Type B pancreatic cell (in vitro differentiated cells): ENCODE measurements at regions not wholly inside any gene's neighbourhood (a gene's known extent, or its start where the extent isn't known, plus 50 kb on each side); places are given as distances from the start of the nearest gene placed in this dataset.

ENCODE experiments used
- DNase-seq: peaks from one replicate; pipeline ENCODE4 v3.0.0; 2021; ENCODE audit warnings: mixed read lengths; ENCODE audit not compliant: unreplicated experiment; ENCODE audit errors: extremely low spot score
- H3K27ac Mint-ChIP-seq: 2 replicates; pipeline ENCODE4 v1.8.0; 2021; ENCODE audit warnings: mild to moderate bottlenecking, mixed read lengths
- H3K27me3 Mint-ChIP-seq: 2 replicates; pipeline ENCODE4 v1.8.0; 2021; ENCODE audit warnings: mixed read lengths
- H3K36me3 Mint-ChIP-seq: 2 replicates; pipeline ENCODE4 v1.8.0; 2021; ENCODE audit warnings: mixed read lengths
- H3K4me1 Mint-ChIP-seq: one replicate; pipeline ENCODE4 v1.8.0; 2021; ENCODE audit warnings: mixed read lengths; ENCODE audit not compliant: unreplicated experiment
- H3K4me3 Mint-ChIP-seq: 2 replicates; pipeline ENCODE4 v1.8.0; 2021; ENCODE audit warnings: mild to moderate bottlenecking, mixed read lengths
- H3K9me3 Mint-ChIP-seq: 2 replicates; pipeline ENCODE4 v1.8.0; 2021; ENCODE audit warnings: mixed read lengths
- TF ChIP-seq, protein P1 (sequence below): fragments of 200-600 bp; sonication (generic); conservative IDR thresholded peaks from 2 replicates; pipeline ENCODE4 v1.5.0; 2021; ENCODE audit warnings: antibody characterized with exemption, mild to moderate bottlenecking

DNA sequence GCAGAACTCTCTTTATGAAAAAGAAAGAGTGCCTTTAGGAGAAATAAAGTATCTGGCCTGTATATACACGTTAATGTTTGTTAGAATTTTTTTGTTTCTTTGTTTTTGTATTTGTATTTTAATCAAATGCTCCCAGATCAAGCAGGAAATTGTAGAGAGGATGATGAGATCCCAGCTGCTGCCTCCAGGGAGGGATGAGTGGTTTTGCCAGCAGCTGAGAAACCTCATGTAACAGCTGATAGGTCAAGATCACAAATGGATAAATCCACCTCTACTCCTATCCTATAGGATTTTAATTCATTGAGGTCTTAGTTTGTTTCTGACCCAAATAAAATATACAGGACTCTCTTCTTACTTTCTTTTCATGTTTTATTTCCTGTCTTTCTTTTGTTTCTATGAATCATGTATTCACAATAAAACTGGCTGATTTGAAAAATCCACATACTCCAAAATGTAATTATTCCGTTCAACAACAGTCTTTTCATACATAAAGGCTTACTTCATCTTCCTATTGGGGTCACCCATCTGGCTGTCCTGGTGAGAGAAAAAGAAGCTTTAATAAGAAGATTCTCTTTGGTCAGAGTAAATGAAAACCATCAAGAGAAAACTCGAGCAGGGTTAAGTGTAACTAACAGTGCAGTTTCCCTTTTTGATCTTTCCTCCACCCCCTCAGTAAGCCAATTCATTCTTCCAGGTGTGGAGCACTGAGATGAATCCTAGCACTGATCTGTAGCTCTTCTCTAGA, 129.3 kb upstream of the PLPPR5 start:
- Mint-ChIP-seq H3K4me3 (no peak overlapping the region), H3K4me1 (no peaks in the 10 kb centered on the region), H3K36me3 (no peaks in the 10 kb centered on the region), H3K27ac (no peak overlapping the region), H3K27me3 (no peaks in the 10 kb centered on the region), H3K9me3 (no peaks in the 10 kb centered on the region)
- DNase-seq: no peak
- TF ChIP-seq, protein P1, sequence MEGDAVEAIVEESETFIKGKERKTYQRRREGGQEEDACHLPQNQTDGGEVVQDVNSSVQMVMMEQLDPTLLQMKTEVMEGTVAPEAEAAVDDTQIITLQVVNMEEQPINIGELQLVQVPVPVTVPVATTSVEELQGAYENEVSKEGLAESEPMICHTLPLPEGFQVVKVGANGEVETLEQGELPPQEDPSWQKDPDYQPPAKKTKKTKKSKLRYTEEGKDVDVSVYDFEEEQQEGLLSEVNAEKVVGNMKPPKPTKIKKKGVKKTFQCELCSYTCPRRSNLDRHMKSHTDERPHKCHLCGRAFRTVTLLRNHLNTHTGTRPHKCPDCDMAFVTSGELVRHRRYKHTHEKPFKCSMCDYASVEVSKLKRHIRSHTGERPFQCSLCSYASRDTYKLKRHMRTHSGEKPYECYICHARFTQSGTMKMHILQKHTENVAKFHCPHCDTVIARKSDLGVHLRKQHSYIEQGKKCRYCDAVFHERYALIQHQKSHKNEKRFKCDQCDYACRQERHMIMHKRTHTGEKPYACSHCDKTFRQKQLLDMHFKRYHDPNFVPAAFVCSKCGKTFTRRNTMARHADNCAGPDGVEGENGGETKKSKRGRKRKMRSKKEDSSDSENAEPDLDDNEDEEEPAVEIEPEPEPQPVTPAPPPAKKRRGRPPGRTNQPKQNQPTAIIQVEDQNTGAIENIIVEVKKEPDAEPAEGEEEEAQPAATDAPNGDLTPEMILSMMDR: no peak

GRCh38 chr1:99137554-99138206, 126.6 kb upstream of the PLPPR4 start:
- Mint-ChIP-seq H3K27me3 (no peaks in the 10 kb centered on the region), H3K9me3 (no peaks in the 10 kb centered on the region), H3K4me3 (no peak overlapping the region), H3K27ac (no peak overlapping the region), H3K4me1 (no peaks in the 10 kb centered on the region), H3K36me3 (no peaks in the 10 kb centered on the region)
- TF ChIP-seq, protein P1: no peak
- no peak for DNase-seq

DNA sequence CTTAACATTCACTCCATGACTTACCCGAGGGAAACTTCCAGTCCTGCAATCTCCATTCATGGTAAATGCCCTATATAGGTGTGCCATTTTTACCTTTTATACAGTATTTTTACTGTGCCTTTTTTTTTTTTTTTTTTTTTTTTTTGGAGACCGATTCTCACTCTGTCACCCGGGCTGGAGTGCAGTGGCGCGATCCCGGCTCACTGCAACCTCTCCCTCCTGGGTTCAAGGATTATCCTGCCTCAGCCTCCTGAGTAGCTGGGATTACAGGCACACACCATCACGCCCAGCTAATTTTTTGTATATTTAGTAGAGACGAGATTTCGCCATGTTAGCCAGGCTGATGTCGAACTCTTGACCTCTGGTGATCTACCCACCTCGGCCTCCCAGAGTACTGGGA, 124.4 kb upstream of the PLPPR4 start:
- no peaks in the 10 kb centered on the region for H3K9me3 Mint-ChIP-seq

GRCh38 chr1:99146129-99146848, 118.0 kb upstream of the PLPPR4 start:
- TF ChIP-seq, protein P1: no peak
- Mint-ChIP-seq H3K9me3 (no peaks in the 10 kb centered on the region), H3K27me3 (no peaks in the 10 kb centered on the region), H3K4me1 (no peaks in the 10 kb centered on the region), H3K36me3 (no peaks in the 10 kb centered on the region), H3K27ac (no peak overlapping the region), H3K4me3 (no peak overlapping the region)
- no peak for DNase-seq

More for the DNA sequence above, 124.4 kb upstream of the PLPPR4 start:
- Mint-ChIP-seq H3K4me3 (no peak overlapping the region), H3K4me1 (no peaks in the 10 kb centered on the region), H3K27ac (no peak overlapping the region), H3K27me3 (no peaks in the 10 kb centered on the region), H3K36me3 (no peaks in the 10 kb centered on the region)
- DNase-seq: no peak
- TF ChIP-seq, protein P1: no peak

DNA sequence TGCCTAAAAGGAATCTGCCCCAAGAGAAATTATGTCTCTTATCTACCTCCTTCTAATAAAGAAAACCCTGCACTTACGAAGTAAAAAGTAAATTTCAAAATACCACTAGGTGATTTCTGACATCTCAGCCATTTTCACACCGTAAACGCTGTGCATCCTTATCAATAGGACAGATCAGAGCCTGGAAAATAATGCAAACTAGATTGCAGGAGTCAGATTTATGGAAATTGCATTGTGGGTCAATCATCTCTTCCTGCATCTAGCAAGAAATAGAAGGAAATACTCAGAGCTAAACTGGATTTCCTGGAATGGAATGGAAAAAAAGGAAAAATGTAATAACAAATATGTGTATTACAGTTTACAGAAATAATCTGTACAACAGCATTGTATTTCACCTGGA, 114.3 kb upstream of the PLPPR4 start:
- Mint-ChIP-seq H3K4me1 (no peaks in the 10 kb centered on the region), H3K27ac (no peak overlapping the region), H3K36me3 (no peaks in the 10 kb centered on the region), H3K4me3 (no peak overlapping the region), H3K9me3 (no peaks in the 10 kb centered on the region), H3K27me3 (no peaks in the 10 kb centered on the region)
- DNase-seq: no peak
- TF ChIP-seq, protein P1: no peak
